Kidney (tissue), 13 donors: ENCODE measurements at regions not wholly inside any gene's neighbourhood (a gene's known extent, or its start where the extent isn't known, plus 50 kb on each side); places are given as distances from the start of the nearest gene placed in this dataset.

Source experiments
- DNase-seq, 5 donors: peaks; one replicate each; pipeline ENCODE4 v3.0.0-alpha.2; 2013 to 2020
- FAIRE-seq: peaks from 2 replicates; lab custom pipeline; 2012; peaks lifted over from hg19 to GRCh38; lab: Jason Lieb, UNC
- H3K27ac ChIP-seq, 2 donors: one replicate each; pipeline ENCODE4 v1.7.0; 2013; ENCODE audit warnings: low read depth in 2 of 2, low read length in 2 of 2, inconsistent platforms in 1 of 2
- H3K27me3 ChIP-seq: one replicate; pipeline ENCODE4 v1.7.1; 2013; ENCODE audit warnings: low read length, inconsistent platforms; ENCODE audit not compliant: control insufficient read depth, insufficient read depth
- H3K36me3 ChIP-seq, 3 donors: one replicate each; pipeline versions ENCODE4 v1.7.0 to v1.7.1; 2013; ENCODE audit warnings: low read length in 3 of 3, control low read depth in 1 of 3, inconsistent platforms in 1 of 3; ENCODE audit not compliant: insufficient read depth in 3 of 3, control insufficient read depth in 2 of 3
- H3K4me1 ChIP-seq, 3 donors: one replicate each; pipeline versions ENCODE4 v1.7.0 to v1.7.1; 2013; ENCODE audit warnings: low read length in 3 of 3, inconsistent platforms in 1 of 3, low read depth in 1 of 3; ENCODE audit not compliant: control insufficient read depth in 2 of 3, insufficient read depth in 2 of 3
- H3K4me3 ChIP-seq, 3 donors: one replicate each; pipeline versions ENCODE4 v1.7.0 to v1.8.1; 2013; ENCODE audit warnings: low read length in 3 of 3, control low read depth in 1 of 3, inconsistent platforms in 1 of 3
- H3K9ac ChIP-seq, 3 donors: one replicate each; pipeline versions ENCODE4 v1.7.0 to v1.7.1; 2013; ENCODE audit warnings: low read length in 3 of 3, control low read depth in 1 of 3, inconsistent platforms in 1 of 3
- H3K9me3 ChIP-seq, 3 donors: one replicate each; pipeline versions ENCODE4 v1.7.0 to v1.7.1; 2013; ENCODE audit warnings: low read length in 3 of 3, control low read depth in 1 of 3, inconsistent platforms in 1 of 3; ENCODE audit not compliant: control insufficient read depth in 2 of 3, insufficient read depth in 1 of 3
- intact Hi-C: fragments of 100-400 bp; cut with DNase I; formaldehyde crosslinking; loops from one replicate; pipeline ENCODE4 v1.11.1; 2022
- TF ChIP-seq, protein P1 (sequence below): IDR thresholded peaks from 3 replicates; pipeline ENCODE4 v1.5.1; 2012; ENCODE audit warnings: mild to moderate bottlenecking, moderate library complexity, borderline replicate concordance; ENCODE audit not compliant: insufficient read depth; ENCODE audit errors: extremely low read depth
- donor health status: control.
- donor health status: control.
- donor health status: control.
- donor health status: control.
- donor health status: control.
- donor health status: DM: yes; HTN: yes; CAD: no.
- donor health status: Normal renal cell carcinoma (clear cell type).

DNA sequence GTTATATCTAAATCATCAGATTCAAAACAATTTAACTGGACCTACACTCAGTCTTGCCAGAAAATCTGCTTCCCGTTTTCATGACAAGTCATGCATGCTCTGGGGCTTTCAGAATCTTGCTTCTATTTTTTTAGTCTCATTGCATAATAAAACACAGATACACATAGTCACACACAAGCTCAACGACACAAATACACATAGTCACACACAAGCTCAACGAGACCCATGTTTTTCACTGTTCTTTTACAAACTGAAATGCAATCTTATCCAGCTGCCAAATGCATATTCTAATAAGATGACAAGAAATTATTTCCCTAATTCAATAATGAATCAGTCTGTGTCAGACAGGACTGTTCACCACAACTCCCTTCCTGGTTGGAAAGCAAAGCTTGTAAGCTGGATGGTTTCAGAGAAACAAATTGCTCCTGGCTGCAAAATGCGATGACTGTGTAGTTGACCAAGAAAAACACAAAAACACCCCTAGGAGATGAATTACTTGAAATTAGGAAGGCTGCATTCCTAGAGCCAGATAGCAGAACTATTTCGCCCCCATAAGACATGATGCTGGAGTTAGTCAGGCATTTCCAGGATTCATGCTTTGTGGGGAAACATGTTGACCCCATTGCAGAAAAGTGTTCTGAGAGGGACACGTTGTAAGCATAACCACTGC, 208.7 kb downstream of the CHIC2 start:
- Histone ChIP-seq H3K4me3 (no peak overlapping the region), H3K27ac (no peak overlapping the region), H3K36me3 (no peaks in the 10 kb centered on the region), H3K9me3 (no peaks in the 10 kb centered on the region), H3K27me3 (no peaks in the 10 kb centered on the region), H3K9ac (no peak overlapping the region), H3K4me1 (peaks cover 0 to 5% (median 0%) of the 10 kb centered on the region in 3 donors)
- TF ChIP-seq, protein P1, sequence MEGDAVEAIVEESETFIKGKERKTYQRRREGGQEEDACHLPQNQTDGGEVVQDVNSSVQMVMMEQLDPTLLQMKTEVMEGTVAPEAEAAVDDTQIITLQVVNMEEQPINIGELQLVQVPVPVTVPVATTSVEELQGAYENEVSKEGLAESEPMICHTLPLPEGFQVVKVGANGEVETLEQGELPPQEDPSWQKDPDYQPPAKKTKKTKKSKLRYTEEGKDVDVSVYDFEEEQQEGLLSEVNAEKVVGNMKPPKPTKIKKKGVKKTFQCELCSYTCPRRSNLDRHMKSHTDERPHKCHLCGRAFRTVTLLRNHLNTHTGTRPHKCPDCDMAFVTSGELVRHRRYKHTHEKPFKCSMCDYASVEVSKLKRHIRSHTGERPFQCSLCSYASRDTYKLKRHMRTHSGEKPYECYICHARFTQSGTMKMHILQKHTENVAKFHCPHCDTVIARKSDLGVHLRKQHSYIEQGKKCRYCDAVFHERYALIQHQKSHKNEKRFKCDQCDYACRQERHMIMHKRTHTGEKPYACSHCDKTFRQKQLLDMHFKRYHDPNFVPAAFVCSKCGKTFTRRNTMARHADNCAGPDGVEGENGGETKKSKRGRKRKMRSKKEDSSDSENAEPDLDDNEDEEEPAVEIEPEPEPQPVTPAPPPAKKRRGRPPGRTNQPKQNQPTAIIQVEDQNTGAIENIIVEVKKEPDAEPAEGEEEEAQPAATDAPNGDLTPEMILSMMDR: no peak
- DNase-seq: peak in 2 of 5 donors; percentile 45 to 71
- intact Hi-C loops: no loop called here
- FAIRE-seq: no peak

DNA sequence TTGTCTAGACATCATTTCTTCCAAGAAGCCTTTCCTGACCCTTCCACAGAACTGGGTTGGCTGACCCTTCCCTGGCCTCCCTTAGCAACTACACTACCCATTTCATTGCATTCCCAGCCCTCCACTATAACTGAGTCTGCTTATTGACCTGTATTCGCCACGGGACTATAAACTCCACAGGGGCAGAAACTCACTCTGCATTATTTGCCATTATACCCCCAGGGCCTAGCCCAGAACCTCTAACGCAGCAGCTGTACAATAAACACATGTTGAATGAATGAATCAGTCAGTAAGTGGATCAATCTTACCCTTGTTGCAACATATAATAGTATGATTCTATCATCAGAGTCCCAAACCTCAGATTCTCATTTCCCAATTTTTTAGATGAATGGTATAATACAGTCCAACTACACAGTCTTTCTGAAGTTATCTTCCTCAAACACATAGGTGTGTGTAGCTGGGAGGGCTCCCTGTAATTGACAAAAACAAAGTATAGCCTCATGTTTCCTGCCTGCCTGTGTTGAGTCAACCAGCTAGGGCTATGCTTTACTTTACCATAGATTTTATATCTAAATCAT, 209.3 kb downstream of the CHIC2 start:
- Histone ChIP-seq H3K9me3 (no peaks in the 10 kb centered on the region), H3K27ac (no peak overlapping the region), H3K4me3 (no peak overlapping the region), H3K9ac (no peak overlapping the region), H3K27me3 (no peaks in the 10 kb centered on the region), H3K36me3 (no peaks in the 10 kb centered on the region), H3K4me1 (peaks cover 0 to 5% (median 0%) of the 10 kb centered on the region in 3 donors)
- no peak for FAIRE-seq
- DNase-seq: no peak
- intact Hi-C loops: no loop called here
- TF ChIP-seq, protein P1: no peak

DNA sequence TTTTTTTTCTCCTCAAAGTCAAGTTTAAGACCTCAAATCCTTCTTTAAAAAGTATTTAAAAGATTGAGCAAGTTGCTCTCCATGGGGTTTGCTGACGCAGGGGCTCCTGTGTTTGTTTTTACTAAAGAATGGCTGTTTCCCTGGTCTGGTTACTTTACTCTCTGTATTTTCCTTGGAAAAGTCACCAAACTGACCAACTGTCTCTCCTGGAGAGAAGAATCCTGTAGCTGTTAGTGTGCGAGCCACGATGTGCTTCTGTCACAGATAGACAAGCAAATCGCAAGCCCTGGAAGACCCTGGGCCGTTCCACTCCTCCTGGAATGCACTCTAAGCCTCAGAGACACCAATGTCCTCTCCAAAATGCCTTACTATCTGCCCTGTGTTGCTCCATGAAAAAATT, 212.1 kb downstream of the CHIC2 start:
- no peak overlapping the region for H3K27ac ChIP-seq
- FAIRE-seq (no peak), DNase-seq (no peak)
- no peaks in the 10 kb centered on the region for H3K27me3 ChIP-seq
- H3K9me3 ChIP-seq: no peaks in the 10 kb centered on the region
- TF ChIP-seq, protein P1: no peak
- peaks cover 0 to 6% (median 0%) of the 10 kb centered on the region in 3 donors for H3K4me1 ChIP-seq
- intact Hi-C loops: no loop called here
- H3K4me3 ChIP-seq: no peak overlapping the region
- no peaks in the 10 kb centered on the region for H3K36me3 ChIP-seq
- no peak overlapping the region for H3K9ac ChIP-seq
